ENCODE measurements at regions not wholly inside any gene's neighbourhood (a gene's known extent, or its start where the extent isn't known, plus 50 kb on each side); places are given as distances from the start of the nearest gene placed in this dataset.
A peak's percentile ranks its signal among the peaks of the same experiment; 100 is the strongest.

DNA sequence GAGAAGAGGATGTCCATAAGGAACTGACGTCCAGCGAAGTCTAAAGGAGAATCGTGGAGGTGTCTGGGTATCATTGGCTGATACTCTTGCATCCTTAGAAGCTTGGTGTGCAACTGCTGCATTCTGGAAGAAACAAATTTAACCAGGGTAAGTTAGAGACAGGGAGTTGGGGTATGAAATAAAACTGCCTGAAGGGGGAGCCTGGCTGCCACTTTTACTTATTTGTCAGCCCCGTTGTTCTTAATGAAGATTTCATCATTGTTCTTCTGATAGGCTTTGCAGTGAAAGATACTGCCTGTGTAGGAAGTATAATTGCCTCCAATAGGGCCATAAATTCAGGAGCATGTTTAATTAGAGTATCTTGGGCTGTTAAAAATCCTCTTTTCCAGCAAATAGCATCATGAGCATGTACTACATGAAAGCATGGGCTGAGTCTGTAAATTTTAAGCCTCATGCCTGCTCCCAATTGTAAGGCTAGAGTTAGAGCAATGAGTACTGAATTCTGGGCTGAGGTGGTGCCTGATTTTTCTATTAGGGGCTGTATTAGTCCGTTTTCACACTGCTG, 1264.5 kb upstream of the ACO1 start:
- Histone ChIP-seq H3K4me2 (ENCODE audit: low read length) (no peak overlapping the region), H3K79me2 (ENCODE audit: insufficient read depth, low read length) (no peaks in the 10 kb centered on the region), H3K36me3 (ENCODE audit: insufficient read depth, low read length) (no peaks in the 10 kb centered on the region), H4K20me1 (ENCODE audit: insufficient read depth, low read length) (no peaks in the 10 kb centered on the region), H3K9me3 (ENCODE audit: low read length) (no peaks in the 10 kb centered on the region), H3K4me1 (ENCODE audit: insufficient read depth, low read length, severe bottlenecking) (no peaks in the 10 kb centered on the region), H3K27me3 (ENCODE audit: insufficient read depth, low read length) (no peaks in the 10 kb centered on the region), H3K9ac (ENCODE audit: low read length) (no peak overlapping the region), H3F3A (ENCODE audit: insufficient read depth, low read length) (no peaks in the 10 kb centered on the region), H3K27ac (ENCODE audit: low read depth, low read length, poor library complexity, severe bottlenecking) (no peak overlapping the region), H3K4me3 (ENCODE audit: low read depth, low read length, poor library complexity, severe bottlenecking) (no peak overlapping the region), H3K9me2 (ENCODE audit: low read depth, low read length) (no peaks in the 10 kb centered on the region), H2AFZ (ENCODE audit: low read length) (no peak overlapping the region)
- TF ChIP-seq, protein P1, sequence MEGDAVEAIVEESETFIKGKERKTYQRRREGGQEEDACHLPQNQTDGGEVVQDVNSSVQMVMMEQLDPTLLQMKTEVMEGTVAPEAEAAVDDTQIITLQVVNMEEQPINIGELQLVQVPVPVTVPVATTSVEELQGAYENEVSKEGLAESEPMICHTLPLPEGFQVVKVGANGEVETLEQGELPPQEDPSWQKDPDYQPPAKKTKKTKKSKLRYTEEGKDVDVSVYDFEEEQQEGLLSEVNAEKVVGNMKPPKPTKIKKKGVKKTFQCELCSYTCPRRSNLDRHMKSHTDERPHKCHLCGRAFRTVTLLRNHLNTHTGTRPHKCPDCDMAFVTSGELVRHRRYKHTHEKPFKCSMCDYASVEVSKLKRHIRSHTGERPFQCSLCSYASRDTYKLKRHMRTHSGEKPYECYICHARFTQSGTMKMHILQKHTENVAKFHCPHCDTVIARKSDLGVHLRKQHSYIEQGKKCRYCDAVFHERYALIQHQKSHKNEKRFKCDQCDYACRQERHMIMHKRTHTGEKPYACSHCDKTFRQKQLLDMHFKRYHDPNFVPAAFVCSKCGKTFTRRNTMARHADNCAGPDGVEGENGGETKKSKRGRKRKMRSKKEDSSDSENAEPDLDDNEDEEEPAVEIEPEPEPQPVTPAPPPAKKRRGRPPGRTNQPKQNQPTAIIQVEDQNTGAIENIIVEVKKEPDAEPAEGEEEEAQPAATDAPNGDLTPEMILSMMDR (IDR thresholded peaks at IDR 0.05; ENCODE audit: low read length), result peak; percentile 69
- TF ChIP-seq EZH2 (IDR thresholded peaks at IDR 0.05; ENCODE audit: borderline replicate concordance, low read length), result no peak

GRCh38 chr9:31124389-31124788, 1260.1 kb upstream of the ACO1 start:
- Histone ChIP-seq H4K20me1 (ENCODE audit: insufficient read depth, low read length) (no peaks in the 10 kb centered on the region), H3K9ac (ENCODE audit: low read length) (no peak overlapping the region), H2AFZ (ENCODE audit: low read length) (no peak overlapping the region), H3F3A (ENCODE audit: insufficient read depth, low read length) (no peaks in the 10 kb centered on the region), H3K9me3 (ENCODE audit: low read length) (no peaks in the 10 kb centered on the region), H3K27me3 (ENCODE audit: insufficient read depth, low read length) (no peaks in the 10 kb centered on the region), H3K4me1 (ENCODE audit: insufficient read depth, low read length, severe bottlenecking) (no peaks in the 10 kb centered on the region), H3K36me3 (ENCODE audit: insufficient read depth, low read length) (no peaks in the 10 kb centered on the region), H3K4me3 (ENCODE audit: low read depth, low read length, poor library complexity, severe bottlenecking) (no peak overlapping the region), H3K9me2 (ENCODE audit: low read depth, low read length) (no peaks in the 10 kb centered on the region), H3K27ac (ENCODE audit: low read depth, low read length, poor library complexity, severe bottlenecking) (no peak overlapping the region), H3K79me2 (ENCODE audit: insufficient read depth, low read length) (no peaks in the 10 kb centered on the region), H3K4me2 (ENCODE audit: low read length) (no peak overlapping the region)
- TF ChIP-seq, protein P1 (IDR thresholded peaks at IDR 0.05; ENCODE audit: low read length), result no peak
- TF ChIP-seq EZH2 (IDR thresholded peaks at IDR 0.05; ENCODE audit: borderline replicate concordance, low read length), result no peak

- TF ChIP-seq, protein P1 (IDR thresholded peaks at IDR 0.05; ENCODE audit: low read length), result no peak
- TF ChIP-seq EZH2 (IDR thresholded peaks at IDR 0.05; ENCODE audit: borderline replicate concordance, low read length), result no peak
- H3K4me2 ChIP-seq (ENCODE audit: low read length), result no peak overlapping the region
- H3K27me3 ChIP-seq (ENCODE audit: insufficient read depth, low read length), result no peaks in the 10 kb centered on the region
- no peaks in the 10 kb centered on the region for H4K20me1 ChIP-seq (ENCODE audit: insufficient read depth, low read length)
- no peak overlapping the region for H2AFZ ChIP-seq (ENCODE audit: low read length)
- no peaks in the 10 kb centered on the region for H3F3A ChIP-seq (ENCODE audit: insufficient read depth, low read length)
- H3K9ac ChIP-seq (ENCODE audit: low read length), result no peak overlapping the region
- no peaks in the 10 kb centered on the region for H3K9me2 ChIP-seq (ENCODE audit: low read depth, low read length)
- H3K4me1 ChIP-seq (ENCODE audit: insufficient read depth, low read length, severe bottlenecking), result no peaks in the 10 kb centered on the region
- H3K4me3 ChIP-seq (ENCODE audit: low read depth, low read length, poor library complexity, severe bottlenecking), result no peak overlapping the region
- H3K79me2 ChIP-seq (ENCODE audit: insufficient read depth, low read length), result no peaks in the 10 kb centered on the region
- no peaks in the 10 kb centered on the region for H3K9me3 ChIP-seq (ENCODE audit: low read length)
- H3K36me3 ChIP-seq (ENCODE audit: insufficient read depth, low read length), result no peaks in the 10 kb centered on the region
- no peak overlapping the region for H3K27ac ChIP-seq (ENCODE audit: low read depth, low read length, poor library complexity, severe bottlenecking)
These were observed 1248.9 kb upstream of the ACO1 start for GRCh38 chr9:31135567-31135966.
